ENCODE measurements at regions not wholly inside any gene's neighbourhood (a gene's known extent, or its start where the extent isn't known, plus 50 kb on each side); places are given as distances from the start of the nearest gene placed in this dataset.

- H3K27me3 Mint-ChIP-seq (ENCODE audit: low read depth): peaks cover under 1% of the 10 kb centered on the region
- no peaks in the 10 kb centered on the region for H3K4me1 Mint-ChIP-seq (ENCODE audit: low read depth)
- CTCF ChIA-PET: no interaction called here
- intact Hi-C loops (cut with micrococcal nuclease): no loop called here
- no peak for DNase-seq
- H3K36me3 Mint-ChIP-seq (ENCODE audit: low read depth): no peaks in the 10 kb centered on the region
- H3K9me3 Mint-ChIP-seq: no peaks in the 10 kb centered on the region
- H3K27ac Mint-ChIP-seq: no peak overlapping the region
- H3K4me3 Mint-ChIP-seq: no peak overlapping the region
Observed at GRCh38 chr1:14228677-14229076, 369.8 kb upstream of the KAZN start.

- H3K27ac Mint-ChIP-seq: no peak overlapping the region
- peaks cover 6% of the 10 kb centered on the region for H3K27me3 Mint-ChIP-seq (ENCODE audit: low read depth)
- no peak overlapping the region for H3K4me3 Mint-ChIP-seq
- CTCF ChIA-PET: no interaction called here
- intact Hi-C loops (cut with micrococcal nuclease): no loop called here
- no peaks in the 10 kb centered on the region for H3K36me3 Mint-ChIP-seq (ENCODE audit: low read depth)
- H3K4me1 Mint-ChIP-seq (ENCODE audit: low read depth): no peaks in the 10 kb centered on the region
- no peaks in the 10 kb centered on the region for H3K9me3 Mint-ChIP-seq
- DNase-seq: no peak
Observed at GRCh38 chr1:14233510-14233909, 365.0 kb upstream of the KAZN start.

- Mint-ChIP-seq H3K27me3 (ENCODE audit: low read depth) (peaks cover 6% of the 10 kb centered on the region), H3K9me3 (no peaks in the 10 kb centered on the region), H3K4me3 (no peak overlapping the region), H3K27ac (no peak overlapping the region), H3K4me1 (ENCODE audit: low read depth) (no peaks in the 10 kb centered on the region), H3K36me3 (ENCODE audit: low read depth) (no peaks in the 10 kb centered on the region)
- CTCF ChIA-PET: no interaction called here
- DNase-seq: no peak
- intact Hi-C loops (cut with micrococcal nuclease): no loop called here
Observed at GRCh38 chr1:14236097-14236496, 362.4 kb upstream of the KAZN start.

GRCh38 chr1:14238472-14239307 lies 359.8 kb upstream of the KAZN start:
- CTCF ChIA-PET: interaction anchor here (0.9 kb wide), 1 partner anchor 61 kb away, joined by 3 read pairs; no protein-coding TSS in a partner anchor

GRCh38 chr1:14240265-14240664 lies 358.2 kb upstream of the KAZN start:
- DNase-seq: no peak
- intact Hi-C loops (cut with micrococcal nuclease): no loop called here
- CTCF ChIA-PET: no interaction called here
- no peaks in the 10 kb centered on the region for H3K9me3 Mint-ChIP-seq
- H3K4me3 Mint-ChIP-seq: no peak overlapping the region
- no peaks in the 10 kb centered on the region for H3K4me1 Mint-ChIP-seq (ENCODE audit: low read depth)
- no peak overlapping the region for H3K27ac Mint-ChIP-seq
- no peaks in the 10 kb centered on the region for H3K27me3 Mint-ChIP-seq (ENCODE audit: low read depth)
- H3K36me3 Mint-ChIP-seq (ENCODE audit: low read depth): no peaks in the 10 kb centered on the region

More at GRCh38 chr1:14238472-14239307, 359.8 kb upstream of the KAZN start:
- peaks cover 5% of the 10 kb centered on the region for H3K27me3 Mint-ChIP-seq (ENCODE audit: low read depth)
- no peaks in the 10 kb centered on the region for H3K9me3 Mint-ChIP-seq
- H3K27ac Mint-ChIP-seq: no peak overlapping the region
- no peak overlapping the region for H3K4me3 Mint-ChIP-seq
- no peaks in the 10 kb centered on the region for H3K36me3 Mint-ChIP-seq (ENCODE audit: low read depth)
- no peak for DNase-seq
- no peaks in the 10 kb centered on the region for H3K4me1 Mint-ChIP-seq (ENCODE audit: low read depth)
- intact Hi-C loops (cut with micrococcal nuclease): no loop called here

GRCh38 chr1:14242123-14242522 lies 356.4 kb upstream of the KAZN start:
- Mint-ChIP-seq H3K27ac (no peak overlapping the region), H3K4me3 (no peak overlapping the region), H3K4me1 (ENCODE audit: low read depth) (no peaks in the 10 kb centered on the region), H3K36me3 (ENCODE audit: low read depth) (no peaks in the 10 kb centered on the region), H3K27me3 (ENCODE audit: low read depth) (no peaks in the 10 kb centered on the region), H3K9me3 (no peaks in the 10 kb centered on the region)
- intact Hi-C loops (cut with micrococcal nuclease): no loop called here
- DNase-seq: no peak
- CTCF ChIA-PET: no interaction called here

GRCh38 chr1:14242870-14243269 lies 355.6 kb upstream of the KAZN start:
- Mint-ChIP-seq H3K4me1 (ENCODE audit: low read depth) (no peaks in the 10 kb centered on the region), H3K9me3 (no peaks in the 10 kb centered on the region), H3K36me3 (ENCODE audit: low read depth) (no peaks in the 10 kb centered on the region), H3K27me3 (ENCODE audit: low read depth) (no peaks in the 10 kb centered on the region), H3K4me3 (no peak overlapping the region), H3K27ac (no peak overlapping the region)
- intact Hi-C loops (cut with micrococcal nuclease): no loop called here
- CTCF ChIA-PET: no interaction called here
- no peak for DNase-seq

- intact Hi-C loops (cut with micrococcal nuclease): no loop called here
- H3K36me3 Mint-ChIP-seq (ENCODE audit: low read depth): no peaks in the 10 kb centered on the region
- H3K9me3 Mint-ChIP-seq: no peaks in the 10 kb centered on the region
- CTCF ChIA-PET: interaction anchor here (0.7 kb wide), 1 partner anchor 716 kb away, joined by 3 read pairs; no protein-coding TSS in a partner anchor
- H3K27me3 Mint-ChIP-seq (ENCODE audit: low read depth): peaks cover 2% of the 10 kb centered on the region
- no peak for DNase-seq
- H3K4me1 Mint-ChIP-seq (ENCODE audit: low read depth): no peaks in the 10 kb centered on the region
- H3K27ac Mint-ChIP-seq: no peak overlapping the region
- no peak overlapping the region for H3K4me3 Mint-ChIP-seq
Observed at GRCh38 chr1:14245954-14246353, 352.5 kb upstream of the KAZN start.

GRCh38 chr1:14246471-14246870 lies 352.0 kb upstream of the KAZN start:
- CTCF ChIA-PET: interaction anchor here (0.6 kb wide), 1 partner anchor 1473 kb away, joined by 4 read pairs; the partner anchor contains the start of gene PRAMEF12
- peaks cover 2% of the 10 kb centered on the region for H3K27me3 Mint-ChIP-seq (ENCODE audit: low read depth)
- no peaks in the 10 kb centered on the region for H3K4me1 Mint-ChIP-seq (ENCODE audit: low read depth)
- H3K4me3 Mint-ChIP-seq: no peak overlapping the region
- H3K9me3 Mint-ChIP-seq: no peaks in the 10 kb centered on the region
- no peaks in the 10 kb centered on the region for H3K36me3 Mint-ChIP-seq (ENCODE audit: low read depth)
- H3K27ac Mint-ChIP-seq: no peak overlapping the region
- no peak for DNase-seq
- intact Hi-C loops (cut with micrococcal nuclease): no loop called here

- no peak overlapping the region for H3K4me3 Mint-ChIP-seq
- H3K4me1 Mint-ChIP-seq (ENCODE audit: low read depth): no peaks in the 10 kb centered on the region
- no peaks in the 10 kb centered on the region for H3K36me3 Mint-ChIP-seq (ENCODE audit: low read depth)
- CTCF ChIA-PET: no interaction called here
- no peak for DNase-seq
- peaks cover 2% of the 10 kb centered on the region for H3K27me3 Mint-ChIP-seq (ENCODE audit: low read depth)
- no peaks in the 10 kb centered on the region for H3K9me3 Mint-ChIP-seq
- H3K27ac Mint-ChIP-seq: no peak overlapping the region
- intact Hi-C loops (cut with micrococcal nuclease): no loop called here
Observed at GRCh38 chr1:14247666-14248065, 350.8 kb upstream of the KAZN start.

- CTCF ChIA-PET: no interaction called here
- H3K27me3 Mint-ChIP-seq (ENCODE audit: low read depth): peaks cover 2% of the 10 kb centered on the region
- H3K9me3 Mint-ChIP-seq: no peaks in the 10 kb centered on the region
- no peaks in the 10 kb centered on the region for H3K4me1 Mint-ChIP-seq (ENCODE audit: low read depth)
- DNase-seq: no peak
- H3K36me3 Mint-ChIP-seq (ENCODE audit: low read depth): no peaks in the 10 kb centered on the region
- H3K4me3 Mint-ChIP-seq: no peak overlapping the region
- H3K27ac Mint-ChIP-seq: no peak overlapping the region
- intact Hi-C loops (cut with micrococcal nuclease): no loop called here
Observed at GRCh38 chr1:14251871-14252270, 346.6 kb upstream of the KAZN start.

GRCh38 chr1:14253676-14254075 lies 344.8 kb upstream of the KAZN start:
- H3K36me3 Mint-ChIP-seq (ENCODE audit: low read depth): no peaks in the 10 kb centered on the region
- intact Hi-C loops (cut with micrococcal nuclease): no loop called here
- no peak overlapping the region for H3K27ac Mint-ChIP-seq
- H3K4me1 Mint-ChIP-seq (ENCODE audit: low read depth): no peaks in the 10 kb centered on the region
- CTCF ChIA-PET: interaction anchor here (1.4 kb wide), 1 partner anchor 10 kb away, joined by 4 read pairs; no protein-coding TSS in a partner anchor
- H3K4me3 Mint-ChIP-seq: no peak overlapping the region
- no peak for DNase-seq
- H3K9me3 Mint-ChIP-seq: no peaks in the 10 kb centered on the region
- peaks cover 4% of the 10 kb centered on the region for H3K27me3 Mint-ChIP-seq (ENCODE audit: low read depth)

- Mint-ChIP-seq H3K9me3 (no peaks in the 10 kb centered on the region), H3K4me1 (ENCODE audit: low read depth) (no peaks in the 10 kb centered on the region), H3K27ac (no peak overlapping the region), H3K36me3 (ENCODE audit: low read depth) (no peaks in the 10 kb centered on the region), H3K27me3 (ENCODE audit: low read depth) (peaks cover 6% of the 10 kb centered on the region), H3K4me3 (no peak overlapping the region)
- intact Hi-C loops (cut with micrococcal nuclease): no loop called here
- CTCF ChIA-PET: no interaction called here
- no peak for DNase-seq
Observed at GRCh38 chr1:14254251-14254650, 344.2 kb upstream of the KAZN start.

Measured in activated naive CD4-positive, alpha-beta T cell treated with anti-CD3 and anti-CD28 coated beads for 36 hours (primary cell).